ENCODE measurements at regions not wholly inside any gene's neighbourhood (a gene's known extent, or its start where the extent isn't known, plus 50 kb on each side); places are given as distances from the start of the nearest gene placed in this dataset.

- Histone ChIP-seq H3K27me3 (replicated peaks; ENCODE audit: insufficient read depth, low read depth, low read length, poor library complexity) (no peaks in the 10 kb centered on the region), H3K9me3 (ENCODE audit: low read depth, low read length, poor library complexity, severe bottlenecking) (no peaks in the 10 kb centered on the region), H3K27ac (ENCODE audit: low read depth, low read length, poor library complexity, severe bottlenecking) (no peak overlapping the region), H3K4me1 (ENCODE audit: insufficient read depth, low read length, poor library complexity, severe bottlenecking) (no peaks in the 10 kb centered on the region), H3K36me3 (ENCODE audit: insufficient read depth, low read length, poor library complexity, severe bottlenecking) (no peaks in the 10 kb centered on the region), H3K4me3 (ENCODE audit: low read depth, low read length, poor library complexity, severe bottlenecking) (no peak overlapping the region)
- no peak for TF ChIP-seq CTCF (conservative IDR thresholded peaks at IDR 0.05; ENCODE audit: low read depth, low read length)
- no peak for TF ChIP-seq EZH2 (IDR thresholded peaks at IDR 0.05; ENCODE audit: borderline replicate concordance, low read depth, low read length, poor library complexity, severe bottlenecking)
- intact Hi-C loops (cut with micrococcal nuclease; ENCODE audit: unreplicated experiment): no loop called here
- POLR2A ChIA-PET (ENCODE audit: low non-redundant PET): no interaction called here
- CTCF ChIA-PET: no interaction called here
- BruUV-seq (replicated peaks): no TSS peak
- no peak for DNase-seq (ENCODE audit: low spot score)
Observed at GRCh38 chr4:71648923-71649322, 135.0 kb downstream of the GC start.

- TF ChIP-seq EZH2 (IDR thresholded peaks at IDR 0.05; ENCODE audit: borderline replicate concordance, low read depth, low read length, poor library complexity, severe bottlenecking) (no peak), CTCF (conservative IDR thresholded peaks at IDR 0.05; ENCODE audit: low read depth, low read length) (no peak)
- H3K4me3 ChIP-seq (ENCODE audit: low read depth, low read length, poor library complexity, severe bottlenecking): no peak overlapping the region
- CTCF ChIA-PET: no interaction called here
- H3K36me3 ChIP-seq (ENCODE audit: insufficient read depth, low read length, poor library complexity, severe bottlenecking): no peaks in the 10 kb centered on the region
- H3K4me1 ChIP-seq (ENCODE audit: insufficient read depth, low read length, poor library complexity, severe bottlenecking): no peaks in the 10 kb centered on the region
- POLR2A ChIA-PET (ENCODE audit: low non-redundant PET): no interaction called here
- intact Hi-C loops (cut with micrococcal nuclease; ENCODE audit: unreplicated experiment): no loop called here
- DNase-seq (ENCODE audit: low spot score): no peak
- no peaks in the 10 kb centered on the region for H3K27me3 ChIP-seq (replicated peaks; ENCODE audit: insufficient read depth, low read depth, low read length, poor library complexity)
- no peaks in the 10 kb centered on the region for H3K9me3 ChIP-seq (ENCODE audit: low read depth, low read length, poor library complexity, severe bottlenecking)
- no peak overlapping the region for H3K27ac ChIP-seq (ENCODE audit: low read depth, low read length, poor library complexity, severe bottlenecking)
- BruUV-seq (replicated peaks): no TSS peak
Observed at GRCh38 chr4:71648448-71648847, 135.4 kb downstream of the GC start.

GRCh38 chr4:71639380-71639779, 144.5 kb downstream of the GC start:
- POLR2A ChIA-PET (ENCODE audit: low non-redundant PET): no interaction called here
- H3K27ac ChIP-seq (ENCODE audit: low read depth, low read length, poor library complexity, severe bottlenecking): no peak overlapping the region
- no peaks in the 10 kb centered on the region for H3K27me3 ChIP-seq (replicated peaks; ENCODE audit: insufficient read depth, low read depth, low read length, poor library complexity)
- intact Hi-C loops (cut with micrococcal nuclease; ENCODE audit: unreplicated experiment): no loop called here
- CTCF ChIA-PET: no interaction called here
- H3K4me3 ChIP-seq (ENCODE audit: low read depth, low read length, poor library complexity, severe bottlenecking): no peak overlapping the region
- no peaks in the 10 kb centered on the region for H3K36me3 ChIP-seq (ENCODE audit: insufficient read depth, low read length, poor library complexity, severe bottlenecking)
- H3K4me1 ChIP-seq (ENCODE audit: insufficient read depth, low read length, poor library complexity, severe bottlenecking): no peaks in the 10 kb centered on the region
- no peak for TF ChIP-seq CTCF (conservative IDR thresholded peaks at IDR 0.05; ENCODE audit: low read depth, low read length)
- no peak for TF ChIP-seq EZH2 (IDR thresholded peaks at IDR 0.05; ENCODE audit: borderline replicate concordance, low read depth, low read length, poor library complexity, severe bottlenecking)
- no TSS peak for BruUV-seq (replicated peaks)
- H3K9me3 ChIP-seq (ENCODE audit: low read depth, low read length, poor library complexity, severe bottlenecking): no peaks in the 10 kb centered on the region
- no peak for DNase-seq (ENCODE audit: low spot score)

Data from A673 (cell line).